ENCODE measurements at regions not wholly inside any gene's neighbourhood (a gene's known extent, or its start where the extent isn't known, plus 50 kb on each side); places are given as distances from the start of the nearest gene placed in this dataset.

DNA sequence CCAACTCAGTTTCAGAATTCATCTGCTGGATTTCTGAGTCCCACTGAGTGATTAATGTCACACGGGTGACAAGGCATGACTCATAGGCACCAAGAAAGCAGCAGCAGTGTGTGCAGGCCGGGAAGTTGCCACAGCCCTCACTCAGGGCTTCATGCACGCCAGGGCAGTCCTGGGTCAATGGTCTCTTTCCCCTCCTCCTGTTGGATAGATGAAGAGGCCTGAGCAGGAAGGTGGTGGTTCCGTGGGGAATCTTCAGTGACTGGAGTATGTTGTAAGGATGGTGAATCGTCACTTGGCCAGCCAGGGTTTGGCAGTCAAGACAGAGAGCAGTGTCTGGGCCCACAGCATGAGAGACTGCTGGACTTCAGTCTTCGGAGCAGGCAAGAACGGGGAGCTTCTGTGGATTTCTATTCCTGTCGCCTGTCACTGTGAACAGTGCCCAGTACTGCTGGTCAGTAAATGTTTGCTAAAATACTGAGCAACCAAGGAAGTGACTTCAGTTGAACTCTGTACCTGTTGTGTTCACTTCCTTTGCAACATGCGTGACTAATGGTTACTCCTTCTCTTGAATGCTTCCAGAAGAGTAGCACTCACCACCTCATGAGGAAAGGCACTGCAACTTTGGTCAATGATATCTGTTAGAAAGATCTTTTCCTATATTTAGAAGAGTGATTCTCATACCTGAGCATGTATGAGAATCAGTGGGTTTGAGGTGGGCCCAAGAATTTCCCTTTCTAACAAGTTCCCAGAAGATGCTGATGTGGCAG, 62.0 kb upstream of the CD93 start:
- peaks cover 95% of the 10 kb centered on the region for H3K4me1 Mint-ChIP-seq (ENCODE audit: low read depth)
- H3K9me3 Mint-ChIP-seq, result no peaks in the 10 kb centered on the region
- H3K36me3 Mint-ChIP-seq (ENCODE audit: low read depth), result no peaks in the 10 kb centered on the region
- peak; percentile 71 for DNase-seq
- H3K27me3 Mint-ChIP-seq (ENCODE audit: insufficient read depth), result no peaks in the 10 kb centered on the region
- TF ChIP-seq, protein P1, sequence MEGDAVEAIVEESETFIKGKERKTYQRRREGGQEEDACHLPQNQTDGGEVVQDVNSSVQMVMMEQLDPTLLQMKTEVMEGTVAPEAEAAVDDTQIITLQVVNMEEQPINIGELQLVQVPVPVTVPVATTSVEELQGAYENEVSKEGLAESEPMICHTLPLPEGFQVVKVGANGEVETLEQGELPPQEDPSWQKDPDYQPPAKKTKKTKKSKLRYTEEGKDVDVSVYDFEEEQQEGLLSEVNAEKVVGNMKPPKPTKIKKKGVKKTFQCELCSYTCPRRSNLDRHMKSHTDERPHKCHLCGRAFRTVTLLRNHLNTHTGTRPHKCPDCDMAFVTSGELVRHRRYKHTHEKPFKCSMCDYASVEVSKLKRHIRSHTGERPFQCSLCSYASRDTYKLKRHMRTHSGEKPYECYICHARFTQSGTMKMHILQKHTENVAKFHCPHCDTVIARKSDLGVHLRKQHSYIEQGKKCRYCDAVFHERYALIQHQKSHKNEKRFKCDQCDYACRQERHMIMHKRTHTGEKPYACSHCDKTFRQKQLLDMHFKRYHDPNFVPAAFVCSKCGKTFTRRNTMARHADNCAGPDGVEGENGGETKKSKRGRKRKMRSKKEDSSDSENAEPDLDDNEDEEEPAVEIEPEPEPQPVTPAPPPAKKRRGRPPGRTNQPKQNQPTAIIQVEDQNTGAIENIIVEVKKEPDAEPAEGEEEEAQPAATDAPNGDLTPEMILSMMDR (IDR thresholded peaks at IDR 0.05), result no peak
- H3K4me3 Mint-ChIP-seq, result peak overlapping the region; percentile 56; the same call in 1 of the 2 replicates
- peak overlapping the region; percentile 98 for H3K27ac Mint-ChIP-seq

- Mint-ChIP-seq H3K27ac (peak overlapping the region; percentile 98), H3K4me3 (peak overlapping the region; percentile 56; the same call in 1 of the 2 replicates), H3K4me1 (ENCODE audit: low read depth) (peaks cover 95% of the 10 kb centered on the region), H3K9me3 (no peaks in the 10 kb centered on the region), H3K27me3 (ENCODE audit: insufficient read depth) (no peaks in the 10 kb centered on the region), H3K36me3 (ENCODE audit: low read depth) (no peaks in the 10 kb centered on the region)
- TF ChIP-seq, protein P1 (IDR thresholded peaks at IDR 0.05), result no peak
- DNase-seq, result no peak
These were observed 61.5 kb upstream of the CD93 start for GRCh38 chr20:23147647-23147963.

GRCh38 chr20:23146857-23147637, 60.9 kb upstream of the CD93 start:
- peaks cover 95% of the 10 kb centered on the region for H3K4me1 Mint-ChIP-seq (ENCODE audit: low read depth)
- H3K36me3 Mint-ChIP-seq (ENCODE audit: low read depth), result no peaks in the 10 kb centered on the region
- H3K27me3 Mint-ChIP-seq (ENCODE audit: insufficient read depth), result no peaks in the 10 kb centered on the region
- peak overlapping the region; percentile 98 for H3K27ac Mint-ChIP-seq
- H3K4me3 Mint-ChIP-seq, result no peak overlapping the region
- TF ChIP-seq, protein P1 (IDR thresholded peaks at IDR 0.05), result no peak
- no peak for DNase-seq
- H3K9me3 Mint-ChIP-seq, result no peaks in the 10 kb centered on the region

GRCh38 chr20:23146181-23146580, 60.1 kb upstream of the CD93 start:
- H3K27me3 Mint-ChIP-seq (ENCODE audit: insufficient read depth), result no peaks in the 10 kb centered on the region
- no peaks in the 10 kb centered on the region for H3K9me3 Mint-ChIP-seq
- DNase-seq, result no peak
- peaks cover 93% of the 10 kb centered on the region for H3K4me1 Mint-ChIP-seq (ENCODE audit: low read depth)
- no peaks in the 10 kb centered on the region for H3K36me3 Mint-ChIP-seq (ENCODE audit: low read depth)
- H3K4me3 Mint-ChIP-seq, result no peak overlapping the region
- peak overlapping the region; percentile 60; the same call in 1 of the 2 replicates for H3K27ac Mint-ChIP-seq
- TF ChIP-seq, protein P1 (IDR thresholded peaks at IDR 0.05), result no peak

DNA sequence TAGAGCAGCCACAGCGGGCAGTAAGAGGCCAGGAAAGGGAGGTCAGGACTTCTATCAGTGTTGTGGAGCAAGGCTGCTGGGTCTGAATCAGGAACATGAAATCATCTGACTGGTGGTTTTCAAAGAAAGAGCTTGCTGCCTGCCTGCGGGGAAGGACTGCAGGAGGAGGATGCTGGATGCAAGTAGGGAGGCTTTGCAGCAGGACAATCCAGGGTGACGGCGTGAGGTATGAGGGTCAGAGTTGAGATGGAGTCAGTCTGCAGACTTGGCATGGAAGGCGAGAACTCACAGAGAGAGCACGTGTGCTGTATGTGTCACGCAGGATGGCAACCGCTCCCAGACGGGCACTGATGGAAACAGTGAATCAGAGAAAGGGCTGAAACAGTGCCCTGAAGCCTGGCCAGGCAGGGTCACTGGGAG, 59.2 kb upstream of the CD93 start:
- Mint-ChIP-seq H3K27me3 (ENCODE audit: insufficient read depth) (no peaks in the 10 kb centered on the region), H3K9me3 (no peaks in the 10 kb centered on the region), H3K4me1 (ENCODE audit: low read depth) (peaks cover 89% of the 10 kb centered on the region), H3K36me3 (ENCODE audit: low read depth) (no peaks in the 10 kb centered on the region), H3K27ac (peak overlapping the region; percentile 83), H3K4me3 (peak overlapping the region; percentile 26; the same call in 1 of the 2 replicates)
- TF ChIP-seq, protein P1 (IDR thresholded peaks at IDR 0.05), result no peak
- DNase-seq, result peak; percentile 25
